ENCODE measurements at regions not wholly inside any gene's neighbourhood (a gene's known extent, or its start where the extent isn't known, plus 50 kb on each side); places are given as distances from the start of the nearest gene placed in this dataset.
"Not testable (repeated sequence)": the region's sequence is repeated elsewhere in the genome, so short reads cannot be mapped to it uniquely, and the experiment has no call there.

DNA sequence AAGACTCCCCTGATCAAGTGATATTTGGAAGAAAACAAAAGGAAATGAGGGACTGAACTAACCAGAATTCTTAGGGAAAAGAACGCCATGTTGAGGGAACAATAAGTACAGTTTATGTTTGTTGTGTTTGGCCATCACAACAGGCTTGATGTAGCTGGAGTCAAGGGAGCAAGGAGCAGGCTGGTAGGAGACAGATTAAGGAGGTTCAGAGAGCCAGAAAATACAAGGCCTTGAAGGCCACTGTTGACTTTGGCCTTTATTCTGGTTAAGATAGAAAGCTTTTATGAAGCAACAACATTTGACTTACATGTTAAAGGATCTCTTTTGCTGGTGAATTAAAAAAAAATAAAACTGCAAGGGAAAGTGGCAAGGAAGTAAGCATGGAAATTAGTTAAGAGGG is 754.1 kb upstream of the SLC8A1 start:
- no peak for DNase-seq (ENCODE audit: low read depth, low spot score)
- no peak overlapping the region for H3K27ac ChIP-seq

DNA sequence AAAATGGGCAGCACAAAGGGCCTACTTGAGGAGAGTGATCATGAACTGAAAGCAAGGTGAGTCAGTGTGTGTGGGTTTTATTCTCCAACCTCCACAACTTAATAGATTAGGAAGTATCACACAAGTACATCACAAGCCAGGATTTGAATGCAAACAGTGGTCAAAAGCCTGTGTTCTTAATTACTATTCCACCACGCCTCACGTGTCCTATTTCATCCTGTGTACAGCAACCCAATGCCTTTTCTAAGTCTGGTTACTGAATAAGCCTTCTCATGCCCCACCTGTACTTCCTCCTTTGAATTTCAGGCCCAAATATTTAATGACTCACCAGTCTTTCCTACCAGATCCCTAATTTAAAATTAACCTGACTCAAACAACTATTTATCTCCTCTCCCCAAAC is 755.7 kb upstream of the SLC8A1 start:
- no peak for DNase-seq (ENCODE audit: low read depth, low spot score)
- H3K27ac ChIP-seq: no peak overlapping the region

DNA sequence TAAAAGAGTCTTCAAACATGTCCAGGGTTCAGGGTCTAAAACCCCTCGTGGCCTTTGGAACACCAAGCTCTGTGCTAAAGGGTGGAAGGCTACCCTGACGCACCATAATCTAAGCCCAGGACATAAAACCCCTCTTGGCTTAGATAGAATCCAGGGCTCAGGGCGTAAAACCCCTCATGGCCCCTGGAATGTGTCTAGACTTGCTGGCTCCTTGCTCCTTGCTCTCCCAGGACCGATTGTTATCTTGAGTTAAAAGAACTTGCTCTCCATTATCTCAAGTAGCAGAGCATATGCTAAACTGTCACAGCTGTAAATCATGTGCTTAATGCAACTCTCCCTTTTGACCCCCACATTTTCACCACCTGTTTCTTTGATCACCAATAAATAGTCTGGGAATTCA is 758.1 kb upstream of the SLC8A1 start:
- not testable (repeated sequence) for H3K27ac ChIP-seq; DNase-seq (ENCODE audit: low read depth, low spot score)

DNA sequence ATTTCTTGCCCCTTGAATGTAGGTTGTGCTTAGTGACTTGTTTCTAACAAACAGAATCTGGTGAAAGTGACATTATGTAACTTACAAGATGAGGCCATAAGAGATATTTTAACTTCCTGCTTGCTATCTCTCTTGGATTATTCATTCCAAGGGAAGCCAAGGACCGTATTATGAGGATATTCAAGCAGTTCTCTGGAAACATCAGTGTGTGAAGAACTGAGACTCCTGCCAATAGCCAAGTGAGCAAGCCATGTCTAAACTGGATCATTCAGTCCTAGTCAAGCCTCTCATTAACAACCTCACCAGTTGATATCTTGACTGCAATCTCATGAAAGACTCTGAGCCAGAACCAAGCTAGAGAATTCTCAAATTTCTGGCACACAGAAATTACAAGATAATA is 765.1 kb upstream of the SLC8A1 start:
- DNase-seq (ENCODE audit: low read depth, low spot score): no peak
- H3K27ac ChIP-seq: no peak overlapping the region

DNA sequence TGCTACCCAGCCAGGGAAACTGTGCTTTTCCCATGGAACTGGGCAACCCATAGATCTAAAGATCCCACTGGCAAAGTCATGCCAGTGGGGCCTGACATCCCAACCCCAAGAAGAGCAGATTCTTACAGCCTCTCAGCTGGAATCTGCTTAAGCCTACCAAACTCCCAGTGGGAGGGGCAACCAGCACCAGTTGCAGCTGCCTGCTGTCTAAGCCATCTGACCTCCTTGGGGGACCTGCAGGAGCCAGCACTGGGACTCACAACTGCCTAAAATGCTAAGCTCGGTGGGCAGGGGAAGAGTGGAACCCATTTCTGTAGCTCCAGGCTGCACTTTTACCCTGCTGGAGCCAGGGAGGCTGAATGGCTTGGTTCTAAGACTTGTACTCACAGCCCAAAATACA is 770.7 kb upstream of the SLC8A1 start:
- H3K27ac ChIP-seq: no peak overlapping the region
- no peak for DNase-seq (ENCODE audit: low read depth, low spot score)

DNA sequence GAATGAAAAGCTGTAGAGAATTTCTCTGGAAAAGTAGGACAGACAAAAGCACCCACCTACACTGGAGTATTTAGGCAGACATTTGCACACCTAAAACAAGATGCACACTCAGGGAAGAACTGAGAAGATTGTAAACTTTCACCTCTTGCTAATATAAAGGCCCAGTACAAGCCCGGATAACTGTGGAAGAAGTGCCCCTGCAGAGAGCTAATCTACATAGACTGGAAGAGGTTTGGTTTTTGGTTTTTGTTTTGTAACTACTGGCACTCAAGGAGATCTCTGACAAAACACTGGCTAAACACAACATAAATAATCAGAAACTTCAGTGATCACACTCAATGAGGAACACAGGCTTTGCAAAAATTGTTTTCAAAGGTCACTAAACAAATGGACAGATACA is 782.2 kb upstream of the SLC8A1 start:
- no peak overlapping the region for H3K27ac ChIP-seq
- no peak for DNase-seq (ENCODE audit: low read depth, low spot score)

DNA sequence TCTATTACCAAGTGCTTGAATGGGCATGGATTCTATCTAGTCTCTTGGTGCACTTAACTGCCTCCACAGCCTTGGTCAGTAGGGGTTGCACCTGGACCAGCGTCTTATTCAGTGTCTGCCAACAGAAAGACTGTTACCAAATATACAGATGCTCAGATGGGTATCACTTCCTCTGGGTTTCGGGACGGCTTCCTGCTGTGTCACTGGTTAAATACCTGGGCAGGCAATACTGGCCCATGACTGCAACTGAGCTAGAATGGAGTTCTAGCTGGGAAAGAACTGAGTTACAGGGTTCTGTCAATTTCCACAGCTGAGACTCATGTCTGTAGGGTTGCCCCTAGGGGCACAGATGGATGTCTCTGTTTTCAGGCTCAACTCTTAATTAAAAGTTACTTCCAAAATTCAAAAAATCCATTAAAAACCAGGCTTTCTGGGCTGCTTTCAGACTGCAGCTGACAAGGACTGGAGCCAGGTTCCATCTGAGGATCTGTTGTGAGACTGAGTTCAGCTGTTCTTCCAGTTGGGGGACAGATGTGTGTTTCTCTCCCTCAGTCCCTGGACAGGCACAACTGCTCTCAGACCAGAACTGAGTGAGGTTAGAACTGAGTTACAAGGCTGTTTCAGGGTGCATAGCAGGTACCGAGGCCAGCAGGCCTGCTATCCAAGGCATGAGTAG is 789.6 kb upstream of the SLC8A1 start:
- no peak for DNase-seq (ENCODE audit: low read depth, low spot score)
- H3K27ac ChIP-seq: no peak overlapping the region

DNA sequence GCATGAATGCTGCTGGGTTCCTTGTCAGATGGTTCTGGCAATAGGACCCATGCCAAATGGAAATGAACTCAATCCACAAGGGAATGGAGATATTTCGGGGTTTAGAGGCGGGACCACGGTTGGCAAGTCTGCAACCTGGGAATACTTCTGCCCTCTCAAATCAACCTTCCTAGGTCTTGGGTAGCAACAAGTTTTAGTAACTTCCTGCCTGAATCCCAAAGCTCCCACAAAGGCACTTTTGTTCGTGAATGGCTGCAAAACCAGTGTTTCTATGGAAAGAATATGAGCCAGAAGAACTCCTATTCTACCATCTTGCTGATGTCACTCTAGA is 790.1 kb upstream of the SLC8A1 start:
- H3K27ac ChIP-seq: no peak overlapping the region

DNA sequence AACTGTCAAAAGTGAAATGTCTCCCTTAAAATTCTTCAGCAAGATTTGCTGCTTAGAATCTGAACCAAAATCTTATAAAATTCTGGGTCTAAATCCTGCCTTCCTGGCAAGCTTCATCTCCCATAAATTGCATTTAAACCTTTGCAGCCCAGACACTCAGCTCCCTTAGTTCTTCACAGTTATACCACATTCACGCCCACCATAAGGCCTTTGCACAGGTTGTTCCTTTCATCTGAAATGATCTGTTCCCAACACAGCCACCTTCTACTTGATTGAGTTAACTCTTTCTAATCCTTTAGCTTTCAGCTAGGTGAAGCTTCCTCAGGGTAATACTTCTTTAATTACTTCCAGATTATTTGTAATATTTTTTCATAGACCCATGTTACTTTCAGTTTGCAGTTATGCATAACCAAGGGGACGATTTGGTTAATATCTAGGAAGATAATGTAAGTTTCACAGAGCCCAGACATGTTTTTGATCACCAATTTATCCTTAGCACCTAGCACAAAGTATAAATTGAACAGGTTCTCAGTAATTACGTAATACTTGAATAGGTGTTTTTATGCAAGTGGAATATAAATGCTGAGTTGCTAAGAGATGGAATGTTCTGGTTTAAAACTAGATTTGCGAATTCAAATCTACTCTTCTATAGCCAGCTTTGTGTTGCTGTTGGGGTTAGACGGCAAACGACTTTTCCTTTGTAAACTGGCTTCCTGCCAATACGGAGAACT is 779.7 kb upstream of the PKDCC start:
- no peak overlapping the region for H3K27ac ChIP-seq
- DNase-seq (ENCODE audit: low read depth, low spot score): no peak

More for the DNA sequence above, 790.1 kb upstream of the SLC8A1 start:
- DNase-seq (ENCODE audit: low read depth, low spot score): no peak

DNA sequence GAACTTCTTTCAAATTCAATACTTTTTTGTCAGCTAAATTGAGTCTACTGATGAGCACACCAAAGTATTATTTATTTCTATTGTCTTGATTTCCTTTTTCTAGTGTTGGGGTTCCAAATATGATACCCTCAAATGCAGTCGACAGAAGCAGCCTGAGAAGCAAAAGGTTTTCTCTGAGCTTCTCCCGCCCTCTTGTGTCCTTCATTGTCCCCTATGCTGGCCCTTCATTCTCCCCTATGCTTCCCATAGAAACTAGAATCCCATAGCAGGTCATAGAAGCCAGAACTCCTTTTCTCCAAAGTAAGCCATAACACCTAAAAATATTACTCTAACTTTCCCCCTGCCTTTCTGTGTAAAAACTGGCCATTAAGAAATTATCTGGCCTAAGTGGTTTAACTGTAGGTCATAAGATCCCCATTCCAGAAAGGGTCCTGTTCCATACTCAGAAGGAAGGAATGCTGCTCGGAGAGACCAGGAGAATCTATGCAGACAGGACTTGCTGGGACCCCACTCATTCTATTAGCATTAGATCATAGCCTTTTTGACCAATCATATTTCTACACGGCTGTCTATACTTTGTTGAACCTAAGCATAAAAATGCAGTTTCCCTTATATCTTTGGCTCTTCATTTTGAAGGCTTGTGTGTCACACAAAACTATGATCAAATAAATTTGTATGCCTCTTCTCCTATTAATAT is 764.6 kb upstream of the PKDCC start:
- no peak overlapping the region for H3K27ac ChIP-seq
- DNase-seq (ENCODE audit: low read depth, low spot score): no peak

DNA sequence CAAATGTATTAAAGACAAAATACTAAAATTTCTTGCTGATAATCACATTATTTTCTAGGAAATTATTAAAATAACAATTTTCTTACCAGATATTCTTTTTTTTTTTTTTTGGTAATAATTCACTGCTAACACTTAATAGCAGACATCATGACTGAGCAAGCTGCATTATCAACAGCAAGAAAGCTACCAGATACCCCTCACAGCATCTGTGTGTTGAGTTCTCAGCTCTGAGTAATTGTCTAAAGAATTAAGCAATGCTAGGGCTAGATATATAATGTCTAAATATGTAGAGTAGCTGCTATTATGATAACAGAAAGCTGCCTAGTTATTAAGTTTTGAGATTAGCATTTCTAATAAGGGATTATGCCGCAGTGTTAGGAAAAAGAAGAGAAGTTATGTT is 754.3 kb upstream of the PKDCC start:
- no peak overlapping the region for H3K27ac ChIP-seq
- DNase-seq (ENCODE audit: low read depth, low spot score): no peak

DNA sequence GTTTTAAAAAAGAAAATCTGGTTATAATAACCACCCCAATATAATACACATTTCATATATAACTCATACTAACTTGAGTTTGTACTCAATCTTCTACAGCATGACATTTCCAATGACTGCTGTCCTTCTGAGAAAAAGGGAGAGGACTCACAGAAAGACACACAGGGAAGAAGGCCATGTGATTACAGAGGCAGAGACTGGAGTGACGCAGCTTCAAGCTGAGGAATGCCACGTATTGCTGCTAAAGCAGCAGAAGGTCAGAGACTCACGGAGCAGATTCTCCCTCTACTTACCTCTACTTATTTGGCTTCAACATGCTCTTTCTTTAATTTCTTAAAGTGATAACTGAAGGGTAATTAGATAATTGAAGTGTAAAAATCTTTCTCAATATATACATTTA is 753.5 kb upstream of the PKDCC start:
- DNase-seq (ENCODE audit: low read depth, low spot score): no peak
- no peak overlapping the region for H3K27ac ChIP-seq

DNA sequence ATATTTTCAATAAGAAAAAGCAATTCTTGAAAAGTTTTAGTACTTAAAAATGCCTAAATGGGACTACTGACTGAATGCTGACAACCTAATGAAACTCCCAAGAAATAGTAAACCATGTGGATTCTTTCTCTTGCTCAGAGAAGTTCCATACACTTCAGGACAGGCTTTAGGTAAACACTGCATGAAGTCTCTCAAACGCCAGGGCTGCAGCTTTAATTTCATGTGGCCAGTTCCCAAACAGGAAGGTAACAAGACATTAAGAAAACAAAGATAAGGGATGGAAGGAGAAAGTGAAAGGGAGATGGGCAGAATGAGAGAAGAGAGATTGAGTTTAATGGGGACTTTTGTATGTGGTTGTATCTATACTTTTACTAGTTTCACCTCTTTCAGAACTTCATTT is 734.7 kb upstream of the PKDCC start:
- H3K27ac ChIP-seq: no peak overlapping the region
- DNase-seq (ENCODE audit: low read depth, low spot score): no peak

DNA sequence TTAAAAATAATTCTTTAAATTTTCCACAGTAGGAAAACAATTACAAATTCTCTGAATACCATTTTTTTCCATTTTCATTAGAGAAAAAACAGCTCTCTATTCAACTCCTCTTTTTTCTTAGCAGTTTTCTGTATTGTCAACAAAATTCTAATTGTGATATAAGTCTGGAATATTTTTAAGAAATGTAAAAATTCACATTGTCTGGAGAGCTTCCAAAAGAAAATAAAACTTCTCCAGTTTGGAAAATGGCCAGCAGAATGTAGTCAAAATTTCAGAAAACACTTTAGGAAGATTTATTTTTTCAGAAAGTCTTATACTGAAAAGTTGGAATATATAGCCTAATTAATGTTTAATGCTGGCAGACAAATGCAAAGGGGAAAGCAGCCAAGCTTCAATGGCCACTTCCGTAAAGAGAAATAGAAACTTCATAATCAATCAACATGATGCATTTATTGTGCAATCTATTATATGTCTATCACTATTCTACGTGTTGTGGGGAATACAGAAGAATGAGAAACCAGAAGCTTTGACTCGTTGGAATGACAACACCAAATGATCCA is 733.2 kb upstream of the PKDCC start:
- DNase-seq (ENCODE audit: low read depth, low spot score): no peak
- H3K27ac ChIP-seq: no peak overlapping the region

DNA sequence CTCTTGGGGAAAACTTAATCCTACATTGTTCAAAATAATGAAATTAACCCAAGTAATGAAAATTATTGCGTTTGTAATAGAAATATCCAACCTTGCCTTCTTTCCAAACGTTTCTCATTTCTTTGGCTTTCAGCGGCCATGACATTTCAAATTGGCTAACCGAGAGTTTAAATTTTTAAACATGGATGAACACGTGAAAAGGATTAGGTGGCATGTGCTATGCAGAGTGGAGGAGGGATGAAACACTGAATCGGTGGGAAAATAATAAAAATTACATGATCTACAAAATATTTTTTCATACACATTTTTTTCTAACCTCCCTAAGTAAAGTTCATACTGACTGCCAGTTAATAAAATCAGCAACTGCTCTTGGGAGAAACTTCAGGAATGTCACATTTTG is 728.4 kb upstream of the PKDCC start:
- no peak overlapping the region for H3K27ac ChIP-seq
- no peak for DNase-seq (ENCODE audit: low read depth, low spot score)

DNA sequence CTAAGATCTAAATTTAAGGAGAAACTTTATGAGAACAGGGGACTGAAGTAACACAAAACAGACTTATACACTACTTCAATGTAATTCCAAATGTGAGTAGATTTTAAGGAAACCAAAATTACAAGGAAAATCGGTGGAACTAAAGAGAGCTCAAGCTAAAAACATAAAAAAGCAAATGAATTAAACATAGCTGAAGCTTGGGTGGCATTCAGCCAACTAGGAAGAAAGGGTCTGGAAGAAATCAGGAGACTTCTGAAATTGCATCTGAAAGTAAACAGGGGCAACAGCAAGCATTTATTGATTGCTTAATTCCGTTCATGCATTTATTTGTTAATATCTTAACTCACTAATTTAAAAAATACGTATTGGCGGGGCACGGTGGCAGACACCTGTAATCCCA is 727.3 kb upstream of the PKDCC start:
- DNase-seq (ENCODE audit: low read depth, low spot score): no peak
- no peak overlapping the region for H3K27ac ChIP-seq

DNA sequence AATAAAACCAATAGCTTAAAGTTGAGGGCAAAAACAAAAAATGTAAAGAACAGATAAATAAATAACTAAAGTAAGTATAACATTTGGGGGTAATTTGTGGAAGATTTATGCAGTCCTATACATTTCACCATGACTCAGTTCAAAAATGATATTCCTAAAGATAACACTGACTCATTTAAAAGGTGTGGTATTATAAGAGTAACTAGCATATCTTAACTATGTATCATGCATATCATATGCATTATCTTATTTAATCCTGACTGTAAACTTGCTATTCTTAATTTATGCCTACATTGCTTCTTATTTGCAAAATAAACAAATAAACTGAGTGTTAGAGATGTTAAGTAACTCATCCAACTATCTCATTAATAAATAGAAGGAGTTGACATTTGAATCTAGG is 726.5 kb upstream of the PKDCC start:
- no peak for DNase-seq (ENCODE audit: low read depth, low spot score)

DNA sequence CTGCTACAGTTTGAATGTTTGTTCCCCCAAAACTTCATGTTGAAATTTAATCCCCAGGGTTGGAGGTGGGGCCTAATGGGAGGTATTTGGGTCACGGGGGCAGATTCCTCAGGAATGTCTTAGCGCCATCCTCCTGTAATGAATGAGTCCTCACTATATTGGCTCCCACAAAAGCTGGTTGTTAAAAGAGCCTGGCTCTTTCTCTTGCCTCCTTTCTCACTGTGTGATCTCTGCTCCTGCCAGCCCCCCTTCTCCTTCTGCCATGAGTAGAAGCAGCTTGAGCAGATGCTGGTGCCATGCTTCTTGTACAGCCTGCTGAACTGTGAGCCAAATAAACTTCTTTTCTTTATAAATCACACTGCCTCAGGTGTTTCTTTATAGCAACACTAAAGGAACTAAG is 721.0 kb upstream of the PKDCC start:
- no peak overlapping the region for H3K27ac ChIP-seq

More for the DNA sequence above, 726.5 kb upstream of the PKDCC start:
- no peak overlapping the region for H3K27ac ChIP-seq

DNA sequence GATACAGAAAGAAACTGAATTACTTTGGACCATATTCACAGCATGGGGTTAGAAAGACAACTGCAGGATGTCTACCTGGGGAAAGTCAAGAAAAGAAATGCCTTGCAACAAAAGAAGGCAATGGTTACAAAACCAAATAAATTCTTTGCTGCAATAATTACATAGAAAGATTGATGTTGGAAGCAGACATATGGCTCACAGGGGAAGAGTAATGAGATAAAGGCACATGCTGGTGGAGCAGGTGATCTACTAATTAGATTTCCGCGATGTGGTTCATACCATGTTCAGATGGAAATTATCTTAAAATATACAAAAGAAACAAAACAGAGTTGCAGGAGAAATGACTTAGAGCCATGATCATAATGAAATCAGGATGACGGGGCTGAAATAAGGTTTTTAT is 718.8 kb upstream of the PKDCC start:
- H3K27ac ChIP-seq: no peak overlapping the region
- DNase-seq (ENCODE audit: low read depth, low spot score): no peak

More for the DNA sequence above, 721.0 kb upstream of the PKDCC start:
- DNase-seq (ENCODE audit: low read depth, low spot score): no peak

DNA sequence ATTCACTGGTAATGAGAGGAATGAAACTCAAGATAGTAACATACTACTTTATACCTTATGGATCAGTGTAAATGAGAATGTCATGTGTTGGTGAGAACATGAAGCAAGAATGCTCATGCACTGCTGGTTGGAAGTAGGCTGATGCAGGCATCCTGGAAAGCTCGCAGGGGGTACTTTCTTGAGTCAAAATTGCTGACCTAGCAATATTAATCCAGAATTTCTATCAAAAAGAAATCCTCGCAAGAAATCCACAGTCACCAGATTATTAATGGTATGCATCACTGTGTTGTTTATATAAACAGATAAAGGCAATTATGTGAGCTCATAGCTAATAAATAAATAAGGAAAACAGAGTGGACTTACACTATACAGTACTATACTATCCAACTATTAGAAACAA is 713.7 kb upstream of the PKDCC start:
- no peak for DNase-seq (ENCODE audit: low read depth, low spot score)

DNA sequence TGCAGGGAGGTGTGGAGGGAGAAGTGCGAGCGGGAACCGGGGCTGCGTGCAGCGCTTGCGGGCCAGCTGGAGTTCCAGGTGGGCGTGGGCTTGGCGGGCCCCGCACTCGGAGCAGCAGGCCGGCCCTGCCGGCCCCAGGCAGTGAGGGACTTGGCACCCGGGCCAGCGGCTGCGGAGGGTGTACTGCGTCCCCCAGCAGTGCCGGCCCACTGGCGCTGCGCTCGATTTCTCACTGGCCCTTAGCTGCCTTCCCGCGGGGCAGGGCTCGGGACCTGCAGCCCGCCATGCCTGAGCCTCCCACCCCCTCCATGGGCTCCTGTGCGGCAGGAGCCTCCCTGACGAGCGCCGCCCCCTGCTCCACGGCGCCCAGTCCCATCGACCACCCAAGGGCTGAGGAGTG is 712.2 kb upstream of the PKDCC start:
- not testable (repeated sequence) for DNase-seq (ENCODE audit: low read depth, low spot score); H3K27ac ChIP-seq

More for the DNA sequence above, 713.7 kb upstream of the PKDCC start:
- H3K27ac ChIP-seq: no peak overlapping the region
